ENCODE measurements at regions not wholly inside any gene's neighbourhood (a gene's known extent, or its start where the extent isn't known, plus 50 kb on each side); places are given as distances from the start of the nearest gene placed in this dataset.

GRCh38 chr4:11264841-11265240 lies 163.9 kb downstream of the HS3ST1 start:
- DNase-seq: no peak

- DNase-seq: no peak
Observed at GRCh38 chr4:11264346-11264745, 164.3 kb downstream of the HS3ST1 start.

GRCh38 chr4:11263208-11263607 lies 165.5 kb downstream of the HS3ST1 start:
- no peak for DNase-seq

DNA sequence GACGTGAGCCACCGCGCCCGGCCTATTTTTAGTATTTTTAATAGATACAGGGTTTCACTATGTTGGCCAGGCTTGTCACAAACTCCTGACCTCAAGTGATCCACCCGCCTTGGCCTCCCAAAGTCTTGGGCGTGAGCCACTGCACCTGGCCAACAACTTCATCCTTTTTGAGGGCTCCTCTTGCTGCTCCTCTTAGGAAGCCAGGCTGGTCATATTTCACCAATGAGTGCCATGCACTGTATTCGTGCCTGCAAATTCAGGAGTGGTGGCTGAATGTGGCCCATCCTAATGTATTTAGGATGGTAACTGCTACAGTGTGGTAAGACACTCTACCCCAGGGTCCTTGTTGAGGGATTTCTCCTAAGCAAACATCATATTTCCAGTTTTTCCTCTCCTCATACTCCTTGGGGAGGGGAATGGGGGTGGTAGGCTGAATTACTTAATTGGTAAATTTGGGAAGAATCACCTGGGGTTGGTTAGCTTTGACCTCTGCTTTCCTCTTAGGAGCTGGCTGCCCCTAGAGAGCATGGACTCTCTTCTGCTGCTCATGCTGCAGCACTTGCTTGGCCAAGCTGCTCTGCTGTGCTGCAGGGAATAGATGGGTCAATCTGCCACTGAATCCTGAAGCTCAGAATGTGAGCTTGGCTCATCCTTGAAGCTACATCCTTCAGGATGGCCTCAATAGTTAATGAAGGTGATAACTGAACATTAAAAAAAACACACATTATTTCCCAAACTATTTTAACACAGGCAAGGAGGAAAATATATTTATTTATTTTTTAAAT lies 167.4 kb downstream of the HS3ST1 start:
- no peak for DNase-seq

DNA sequence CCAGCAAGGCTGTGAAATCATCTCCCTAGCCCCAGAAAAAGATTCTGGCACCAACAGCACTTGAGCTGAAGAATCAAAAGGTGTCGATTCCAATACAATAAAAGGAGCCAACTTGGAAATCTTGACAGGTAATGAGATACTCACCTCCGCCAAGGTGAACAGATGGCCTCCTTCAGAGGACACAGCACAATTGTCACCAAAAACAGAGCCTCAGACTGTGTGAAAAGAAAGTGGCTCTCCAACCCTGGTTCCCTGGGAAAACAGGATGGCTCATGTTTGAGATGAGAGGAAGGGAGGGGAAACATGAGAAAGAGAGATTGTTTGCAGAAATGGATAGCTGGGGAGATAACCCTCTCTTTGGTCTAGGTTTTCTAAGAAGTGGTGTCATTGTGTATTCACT lies 168.9 kb downstream of the HS3ST1 start:
- DNase-seq: no peak

DNA sequence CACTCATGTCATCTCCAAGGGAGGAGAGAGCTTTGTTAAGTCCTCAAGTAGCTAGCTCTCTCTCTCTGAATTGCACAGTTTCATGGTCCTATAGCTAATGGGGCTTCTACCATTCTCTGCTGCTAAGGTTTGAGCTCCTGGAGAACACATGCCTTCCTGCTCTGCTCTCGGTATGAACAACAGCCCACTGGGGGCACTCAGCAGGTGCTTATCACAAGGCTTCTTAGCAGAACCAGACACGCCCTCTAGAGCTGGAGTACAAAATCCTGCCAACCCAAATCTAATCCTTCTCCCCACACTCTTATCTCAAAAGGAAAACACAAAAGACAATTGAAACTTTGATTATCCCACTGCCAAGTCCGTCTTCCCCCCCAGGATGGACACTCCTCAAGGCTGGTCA lies 176.5 kb downstream of the HS3ST1 start:
- no peak for DNase-seq

- no peak for DNase-seq
Observed at GRCh38 chr4:11250510-11250909, 178.2 kb downstream of the HS3ST1 start.

DNA sequence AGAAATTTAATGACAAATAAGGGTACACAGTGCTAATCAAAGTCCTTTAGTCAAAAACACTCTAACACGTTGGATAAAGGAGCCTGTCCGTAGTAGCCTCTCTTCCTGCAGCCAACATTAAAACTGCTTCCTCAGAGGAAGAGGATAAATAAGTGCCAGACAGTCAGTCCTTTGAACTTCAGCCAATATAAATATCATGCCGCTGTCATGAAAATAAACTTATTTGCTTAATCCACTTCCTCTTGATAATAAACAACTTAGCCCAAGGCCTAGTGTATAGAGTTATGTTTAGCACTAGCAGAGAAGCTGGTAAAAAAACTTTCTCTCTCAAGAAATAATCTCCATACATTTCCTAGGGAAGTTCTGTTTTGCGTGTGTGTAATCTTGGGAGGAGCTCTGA lies 196.7 kb downstream of the HS3ST1 start:
- DNase-seq: no peak

GRCh38 chr4:11230866-11231265 lies 197.8 kb downstream of the HS3ST1 start:
- DNase-seq: no peak

- DNase-seq: no peak
Observed at GRCh38 chr4:11228530-11228929, 200.2 kb downstream of the HS3ST1 start.

DNA sequence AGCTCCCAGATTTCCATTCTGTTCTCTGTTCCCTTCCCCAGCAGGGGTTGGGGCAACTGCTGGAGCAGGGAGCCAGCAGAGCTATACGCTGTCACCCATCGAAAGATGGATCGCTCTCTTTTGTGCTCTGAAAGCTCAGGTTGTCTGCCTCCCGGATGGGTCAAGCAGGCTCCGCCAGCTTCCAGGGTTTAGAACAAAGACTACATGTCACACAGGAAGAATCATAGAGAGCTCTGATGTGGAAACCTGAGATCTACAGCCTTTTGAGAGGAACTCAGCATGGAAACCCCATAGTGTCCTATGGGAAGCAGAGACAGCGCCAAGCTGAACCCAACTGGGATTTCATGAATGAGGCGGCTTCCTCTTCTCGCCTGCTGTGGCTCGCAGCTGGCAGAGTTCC lies 205.4 kb downstream of the HS3ST1 start:
- no peak for DNase-seq

- no peak for DNase-seq
Observed at GRCh38 chr4:11218692-11219091, 210.0 kb downstream of the HS3ST1 start.

- DNase-seq: no peak
Observed at GRCh38 chr4:11216520-11216919, 212.2 kb downstream of the HS3ST1 start.

GRCh38 chr4:11214281-11214680 lies 214.4 kb downstream of the HS3ST1 start:
- no peak for DNase-seq

DNA sequence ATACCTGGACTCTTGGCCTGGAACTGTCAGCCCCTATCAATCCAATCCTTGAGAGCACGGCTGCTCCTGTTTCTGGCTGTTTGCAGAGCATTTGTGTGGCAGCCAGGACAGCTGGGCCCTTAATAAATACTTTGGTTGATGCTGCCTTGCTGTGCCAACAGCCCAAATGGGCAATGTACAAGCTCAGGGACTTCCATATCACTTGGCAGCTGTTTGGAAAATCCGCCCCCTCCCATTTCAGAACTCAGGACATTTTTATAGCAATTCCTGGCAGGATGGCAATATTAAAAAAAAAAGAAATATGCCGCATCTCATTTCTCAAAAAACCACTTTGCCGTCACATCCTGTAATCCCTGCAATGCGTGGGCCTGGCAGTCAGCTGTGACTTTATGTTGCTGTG lies 218.9 kb downstream of the HS3ST1 start:
- DNase-seq: no peak

DNA sequence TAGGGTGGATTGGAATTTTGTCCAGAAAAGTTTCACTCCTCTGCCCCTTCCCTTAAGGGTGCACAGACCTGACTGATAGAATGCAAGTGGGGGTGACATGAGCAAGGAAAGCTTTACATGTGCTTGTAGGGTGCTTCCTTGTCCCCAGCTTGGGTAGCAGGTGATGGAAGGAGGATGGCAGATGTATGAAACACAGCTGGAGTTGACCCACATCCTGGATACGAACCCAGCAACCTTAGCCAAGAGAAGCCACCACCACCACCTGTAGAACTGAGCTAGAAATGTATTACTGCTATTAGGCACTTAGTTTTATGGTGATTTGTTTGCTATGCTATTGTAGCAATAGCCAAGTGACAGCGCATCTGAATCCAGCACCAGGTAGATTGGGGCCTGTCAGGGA lies 227.4 kb downstream of the HS3ST1 start:
- no peak for DNase-seq

- no peak for DNase-seq
Observed at GRCh38 chr4:11198516-11199305, 230.0 kb downstream of the HS3ST1 start.

DNA sequence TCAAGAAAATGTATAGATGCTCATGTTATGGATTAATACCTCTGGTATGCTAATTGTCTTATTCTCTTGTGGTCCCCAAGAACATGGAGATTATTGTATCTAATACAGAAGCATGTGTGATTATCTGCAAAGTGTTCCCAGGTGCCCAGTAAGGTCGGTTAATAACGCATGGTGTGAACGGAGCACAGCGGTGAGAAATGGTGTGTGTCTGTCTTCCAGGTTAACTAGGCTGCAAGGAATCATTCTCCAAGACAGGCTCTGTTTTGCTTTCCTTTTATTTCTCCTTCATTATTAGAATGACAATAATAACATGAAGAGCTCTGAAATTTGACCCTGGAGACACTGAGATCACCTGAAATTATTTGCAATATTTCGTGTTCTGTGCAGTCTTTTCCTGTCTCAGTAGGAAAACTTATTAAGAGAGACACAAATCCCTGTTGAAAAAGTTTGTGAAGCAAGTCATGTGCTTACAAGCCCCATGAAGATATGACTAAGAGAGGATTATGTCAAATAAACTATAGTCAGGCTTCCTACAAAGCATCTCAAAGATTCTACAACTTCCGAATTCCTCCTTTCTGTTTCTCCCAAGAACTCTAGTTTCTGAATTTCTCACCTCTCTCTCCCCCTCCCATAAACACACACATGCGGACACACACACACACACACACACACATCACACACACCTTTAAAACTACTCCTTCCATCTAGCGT lies 230.9 kb downstream of the HS3ST1 start:
- no peak for DNase-seq

- DNase-seq: no peak
Observed at GRCh38 chr4:11196927-11197522, 231.7 kb downstream of the HS3ST1 start.

DNA sequence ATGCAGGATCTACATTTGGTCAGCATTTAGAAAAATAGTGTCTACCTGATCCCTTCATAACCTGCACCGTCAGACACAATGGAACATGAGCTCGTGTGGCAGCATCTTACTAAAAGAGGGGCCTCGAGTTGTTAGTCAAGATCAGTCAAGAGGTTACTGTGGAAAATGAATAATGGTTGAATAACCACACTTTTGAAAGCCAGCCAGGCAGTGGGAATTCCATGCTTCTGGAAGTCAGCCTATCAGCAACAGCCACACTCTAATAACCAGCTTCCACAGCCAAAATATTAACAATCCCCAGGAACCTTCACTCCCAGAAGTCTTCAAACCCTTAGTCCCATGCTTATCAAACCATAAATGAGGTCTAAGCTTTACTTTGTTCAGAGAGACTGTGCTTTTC lies 234.3 kb downstream of the HS3ST1 start:
- DNase-seq: no peak

DNA sequence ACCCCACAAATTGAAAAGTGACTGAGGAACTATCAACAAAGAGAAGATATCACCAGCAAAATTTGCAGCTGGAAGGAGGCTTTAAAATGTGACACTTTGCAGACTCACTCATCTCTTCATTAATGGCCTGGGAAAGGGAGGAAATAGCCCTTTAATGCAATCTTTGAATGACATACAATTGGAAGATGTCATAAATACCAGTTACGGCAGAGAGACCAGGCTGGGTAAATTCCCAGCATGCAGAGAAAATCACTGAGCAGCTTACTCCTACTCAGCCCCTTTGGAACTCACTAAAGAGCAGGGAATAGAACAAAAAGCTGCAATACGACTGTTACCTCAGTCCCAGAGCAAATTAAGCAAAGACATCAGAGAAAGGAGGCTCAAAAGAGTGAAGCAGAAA lies 238.9 kb downstream of the HS3ST1 start:
- DNase-seq: no peak

- DNase-seq: no peak
Observed at GRCh38 chr4:11183356-11183740, 245.3 kb downstream of the HS3ST1 start.

Data from T-helper 1 cell (primary cell).